ENCODE measurements at regions not wholly inside any gene's neighbourhood (a gene's known extent, or its start where the extent isn't known, plus 50 kb on each side); places are given as distances from the start of the nearest gene placed in this dataset.
A peak's percentile ranks its signal among the peaks of the same experiment; 100 is the strongest.

DNA sequence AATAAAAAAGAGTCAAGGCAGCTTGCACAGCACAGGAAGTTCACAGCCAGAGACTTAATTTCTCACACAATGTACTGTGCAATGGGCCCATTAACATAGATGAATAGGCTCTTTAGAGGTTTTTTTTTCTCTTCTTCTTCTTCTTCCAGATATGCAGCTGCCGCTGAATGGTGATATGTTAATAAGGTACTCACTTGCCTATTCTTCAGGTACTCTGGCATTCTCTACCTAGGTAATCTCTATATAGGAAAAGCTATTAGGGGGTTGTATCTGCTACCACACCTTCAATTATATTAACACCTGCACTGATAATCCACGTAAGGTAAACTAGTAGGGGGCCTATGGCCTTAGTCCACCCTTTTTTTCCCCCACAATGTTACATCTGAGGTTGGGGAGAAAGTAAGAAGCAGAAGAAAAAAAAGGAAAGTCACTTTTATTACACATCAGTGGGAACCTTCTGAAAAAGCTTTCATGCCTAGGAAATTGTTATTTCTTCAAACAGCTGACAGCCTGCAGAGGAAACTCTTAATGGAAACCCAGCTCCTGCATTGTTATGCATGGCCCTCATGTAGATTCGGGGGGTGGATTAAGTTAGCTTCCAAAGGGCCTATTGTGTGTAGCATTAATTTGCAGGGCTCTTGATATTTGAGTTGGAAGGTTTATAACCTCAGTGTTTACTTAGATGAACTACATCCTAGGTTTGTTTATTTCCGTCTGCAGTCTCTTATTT is 525.5 kb downstream of the ZIC1 start:
- no peaks in the 10 kb centered on the region for H3K9me3 ChIP-seq (ENCODE audit: control insufficient read depth in 2 of 2, low read length in 2 of 2)
- H3K36me3 ChIP-seq (ENCODE audit: control insufficient read depth in 2 of 2, insufficient read depth in 2 of 2, low read length in 2 of 2), result no peaks in the 10 kb centered on the region
- no peaks in the 10 kb centered on the region for H3K4me1 ChIP-seq (ENCODE audit: control insufficient read depth in 2 of 2, insufficient read depth in 2 of 2, low read length in 2 of 2)

DNA sequence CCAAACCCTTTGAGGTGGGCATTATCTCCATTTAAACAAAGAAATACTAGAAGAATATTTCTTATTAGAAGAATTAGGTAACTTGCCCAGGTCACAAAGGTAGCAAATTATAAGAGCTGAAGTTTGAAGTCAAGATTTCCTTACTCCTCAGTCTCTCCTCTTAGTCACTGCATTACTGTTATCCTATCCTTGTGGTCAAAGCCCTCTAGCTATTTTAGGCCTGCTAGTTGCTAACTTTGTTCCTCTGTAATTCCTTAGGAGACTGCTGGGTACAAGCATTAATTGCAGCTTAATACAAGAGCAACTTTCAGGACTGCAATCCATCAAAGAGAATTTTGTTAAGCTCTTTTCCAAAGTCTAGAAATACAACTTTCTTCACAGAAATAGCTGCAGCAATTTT is 528.2 kb downstream of the ZIC1 start:
- Histone ChIP-seq H3K27ac (ENCODE audit: low read depth in 2 of 2, low read length in 2 of 2) (no peak overlapping the region), H3K9ac (ENCODE audit: low read depth in 1 of 2, low read length in 2 of 2) (no peak overlapping the region), H3K9me3 (ENCODE audit: control insufficient read depth in 2 of 2, low read length in 2 of 2) (no peaks in the 10 kb centered on the region), H3K4me3 (ENCODE audit: low read length in 2 of 2) (no peak overlapping the region), H3K27me3 (ENCODE audit: control insufficient read depth in 2 of 2, insufficient read depth in 2 of 2, low read length in 2 of 2) (no peaks in the 10 kb centered on the region), H3K36me3 (ENCODE audit: control insufficient read depth in 2 of 2, insufficient read depth in 2 of 2, low read length in 2 of 2) (no peaks in the 10 kb centered on the region), H3K4me1 (ENCODE audit: control insufficient read depth in 2 of 2, insufficient read depth in 2 of 2, low read length in 2 of 2) (no peaks in the 10 kb centered on the region)

More for the DNA sequence above, 525.5 kb downstream of the ZIC1 start:
- no peak overlapping the region for H3K4me3 ChIP-seq (ENCODE audit: low read length in 2 of 2)
- no peak overlapping the region for H3K9ac ChIP-seq (ENCODE audit: low read depth in 1 of 2, low read length in 2 of 2)
- H3K27me3 ChIP-seq (ENCODE audit: control insufficient read depth in 2 of 2, insufficient read depth in 2 of 2, low read length in 2 of 2), result no peaks in the 10 kb centered on the region
- H3K27ac ChIP-seq (ENCODE audit: low read depth in 2 of 2, low read length in 2 of 2), result no peak overlapping the region

DNA sequence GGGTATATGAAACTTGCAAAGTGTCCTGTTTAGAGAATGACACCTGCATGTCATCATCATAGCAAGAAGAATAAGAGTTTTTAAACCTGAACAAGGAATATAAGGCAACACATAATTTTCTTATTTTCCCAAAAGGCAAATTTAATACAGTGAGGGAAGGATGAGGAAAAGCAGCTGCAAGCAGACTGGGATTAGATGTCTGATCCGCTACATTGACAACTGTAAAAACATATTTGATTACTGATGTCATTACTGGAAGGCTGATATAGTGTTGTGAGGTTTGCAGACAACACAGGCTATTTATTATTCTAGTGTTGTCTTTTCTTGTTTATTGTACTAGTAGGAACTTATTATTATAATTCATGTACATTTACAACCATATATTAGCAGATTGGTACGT is 528.7 kb downstream of the ZIC1 start:
- Histone ChIP-seq H3K4me1 (ENCODE audit: control insufficient read depth in 2 of 2, insufficient read depth in 2 of 2, low read length in 2 of 2) (no peaks in the 10 kb centered on the region), H3K9ac (ENCODE audit: low read depth in 1 of 2, low read length in 2 of 2) (no peak overlapping the region), H3K27ac (ENCODE audit: low read depth in 2 of 2, low read length in 2 of 2) (no peak overlapping the region), H3K36me3 (ENCODE audit: control insufficient read depth in 2 of 2, insufficient read depth in 2 of 2, low read length in 2 of 2) (no peaks in the 10 kb centered on the region), H3K9me3 (ENCODE audit: control insufficient read depth in 2 of 2, low read length in 2 of 2) (no peaks in the 10 kb centered on the region), H3K4me3 (ENCODE audit: low read length in 2 of 2) (no peak overlapping the region), H3K27me3 (ENCODE audit: control insufficient read depth in 2 of 2, insufficient read depth in 2 of 2, low read length in 2 of 2) (no peaks in the 10 kb centered on the region)

DNA sequence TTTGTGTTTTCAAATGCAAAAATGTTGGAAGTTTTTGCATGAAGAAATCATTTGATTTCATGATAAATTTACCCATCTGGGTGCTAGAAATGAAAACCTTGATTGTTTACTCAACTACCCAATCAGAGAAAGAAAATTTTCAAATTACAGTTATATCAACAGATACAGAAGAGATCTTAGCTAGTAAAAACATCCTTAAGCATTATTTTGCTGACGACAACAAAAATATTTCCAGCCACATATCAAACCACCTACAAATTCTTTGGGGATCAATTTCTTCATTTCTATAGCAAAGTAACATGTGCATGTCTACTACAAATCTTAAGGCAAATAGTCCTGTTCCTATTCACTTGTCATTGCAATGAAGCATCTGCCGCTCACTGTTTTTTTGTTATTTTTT is 530.3 kb downstream of the ZIC1 start:
- H3K9me3 ChIP-seq (ENCODE audit: control insufficient read depth in 2 of 2, low read length in 2 of 2), result no peaks in the 10 kb centered on the region
- H3K4me3 ChIP-seq (ENCODE audit: low read length in 2 of 2), result no peak overlapping the region
- H3K27ac ChIP-seq (ENCODE audit: low read depth in 2 of 2, low read length in 2 of 2), result no peak overlapping the region
- H3K9ac ChIP-seq (ENCODE audit: low read depth in 1 of 2, low read length in 2 of 2), result no peak overlapping the region
- H3K36me3 ChIP-seq (ENCODE audit: control insufficient read depth in 2 of 2, insufficient read depth in 2 of 2, low read length in 2 of 2), result no peaks in the 10 kb centered on the region
- no peaks in the 10 kb centered on the region for H3K27me3 ChIP-seq (ENCODE audit: control insufficient read depth in 2 of 2, insufficient read depth in 2 of 2, low read length in 2 of 2)
- no peaks in the 10 kb centered on the region for H3K4me1 ChIP-seq (ENCODE audit: control insufficient read depth in 2 of 2, insufficient read depth in 2 of 2, low read length in 2 of 2)

DNA sequence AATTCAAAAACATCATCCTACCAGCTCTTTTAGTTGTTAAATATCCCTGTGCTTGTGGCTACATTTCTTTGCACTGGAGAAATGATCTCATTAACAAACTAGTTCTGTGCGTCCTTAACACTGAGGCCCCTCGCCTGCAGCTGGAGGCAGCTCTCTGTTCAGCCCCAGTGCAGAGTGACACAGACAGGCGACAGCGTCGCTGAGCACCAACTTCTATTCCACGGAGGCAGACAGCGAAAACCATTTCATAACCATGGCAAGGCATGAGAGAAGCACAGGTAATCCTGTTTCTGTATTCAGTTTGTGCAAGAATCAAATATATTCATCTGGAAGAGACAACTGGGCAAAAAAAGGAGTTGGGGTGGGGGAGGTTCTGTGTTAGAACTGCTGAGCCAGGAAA is 530.7 kb downstream of the ZIC1 start:
- H3K27ac ChIP-seq (ENCODE audit: low read depth in 2 of 2, low read length in 2 of 2), result no peak overlapping the region
- no peaks in the 10 kb centered on the region for H3K4me1 ChIP-seq (ENCODE audit: control insufficient read depth in 2 of 2, insufficient read depth in 2 of 2, low read length in 2 of 2)
- no peaks in the 10 kb centered on the region for H3K36me3 ChIP-seq (ENCODE audit: control insufficient read depth in 2 of 2, insufficient read depth in 2 of 2, low read length in 2 of 2)
- H3K27me3 ChIP-seq (ENCODE audit: control insufficient read depth in 2 of 2, insufficient read depth in 2 of 2, low read length in 2 of 2), result no peaks in the 10 kb centered on the region
- H3K4me3 ChIP-seq (ENCODE audit: low read length in 2 of 2), result no peak overlapping the region
- H3K9ac ChIP-seq (ENCODE audit: low read depth in 1 of 2, low read length in 2 of 2), result no peak overlapping the region
- H3K9me3 ChIP-seq (ENCODE audit: control insufficient read depth in 2 of 2, low read length in 2 of 2), result no peaks in the 10 kb centered on the region

DNA sequence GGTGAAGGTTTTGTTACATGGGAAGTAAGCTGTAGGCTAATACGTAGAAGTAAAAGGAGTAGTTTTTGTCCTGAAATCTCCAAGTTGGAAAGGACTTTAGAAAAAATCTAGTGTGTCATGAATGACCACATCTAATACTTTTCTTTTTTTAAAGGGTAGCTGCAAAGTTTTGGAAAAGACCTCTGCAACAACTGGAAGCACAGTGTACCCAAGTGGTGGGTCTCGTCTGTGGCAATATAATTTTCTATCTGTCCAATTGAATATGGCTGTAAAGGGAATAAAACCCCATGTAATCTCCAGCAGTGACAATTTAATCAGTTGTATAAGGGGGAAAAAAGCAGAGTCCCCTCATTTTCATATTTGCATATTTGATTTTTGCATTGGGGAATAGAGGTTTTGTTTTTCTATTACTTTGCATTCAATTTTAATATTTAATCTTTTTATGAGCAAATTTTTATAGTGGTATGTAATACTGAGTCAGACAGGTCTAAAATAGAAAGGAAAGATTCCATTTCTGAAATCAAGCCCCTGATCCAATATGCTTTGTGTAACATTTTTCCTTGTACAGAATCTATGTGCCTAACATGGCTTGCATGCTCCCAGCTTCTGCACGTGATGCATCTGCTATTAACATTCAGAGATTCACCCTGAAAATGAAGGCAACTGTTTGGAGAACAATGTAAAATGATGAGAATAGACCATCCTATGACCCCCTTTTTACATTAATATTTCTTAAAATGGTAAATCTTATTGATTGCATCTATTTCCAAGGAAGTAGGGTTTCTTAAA is 531.4 kb downstream of the ZIC1 start:
- H3K9me3 ChIP-seq (ENCODE audit: control insufficient read depth in 2 of 2, low read length in 2 of 2), result no peaks in the 10 kb centered on the region
- H3K4me1 ChIP-seq (ENCODE audit: control insufficient read depth in 2 of 2, insufficient read depth in 2 of 2, low read length in 2 of 2), result no peaks in the 10 kb centered on the region
- no peak overlapping the region for H3K4me3 ChIP-seq (ENCODE audit: low read length in 2 of 2)
- no peaks in the 10 kb centered on the region for H3K36me3 ChIP-seq (ENCODE audit: control insufficient read depth in 2 of 2, insufficient read depth in 2 of 2, low read length in 2 of 2)
- H3K9ac ChIP-seq (ENCODE audit: low read depth in 1 of 2, low read length in 2 of 2), result no peak overlapping the region
- no peaks in the 10 kb centered on the region for H3K27me3 ChIP-seq (ENCODE audit: control insufficient read depth in 2 of 2, insufficient read depth in 2 of 2, low read length in 2 of 2)
- H3K27ac ChIP-seq (ENCODE audit: low read depth in 2 of 2, low read length in 2 of 2), result no peak overlapping the region

DNA sequence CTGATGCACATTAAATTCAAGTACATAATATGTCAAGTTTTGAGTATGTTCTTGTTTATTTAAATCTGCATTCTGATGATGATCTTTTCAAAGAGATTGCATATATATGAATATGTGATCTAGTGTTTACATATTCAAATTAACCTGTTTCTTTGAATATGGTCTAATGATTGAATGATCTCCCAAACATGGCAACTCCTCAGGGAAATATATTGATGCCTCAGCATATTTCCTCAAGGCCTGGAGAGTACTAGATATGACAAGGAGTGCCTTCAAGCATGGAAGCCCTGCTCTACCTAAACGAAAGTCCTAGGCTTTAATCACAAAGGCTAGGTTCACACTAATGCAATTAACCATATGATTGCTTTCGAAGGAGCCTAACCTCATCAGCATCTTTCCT is 532.8 kb downstream of the ZIC1 start:
- H3K27ac ChIP-seq (ENCODE audit: low read depth in 2 of 2, low read length in 2 of 2), result no peak overlapping the region
- H3K4me3 ChIP-seq (ENCODE audit: low read length in 2 of 2), result no peak overlapping the region
- no peaks in the 10 kb centered on the region for H3K36me3 ChIP-seq (ENCODE audit: control insufficient read depth in 2 of 2, insufficient read depth in 2 of 2, low read length in 2 of 2)
- H3K4me1 ChIP-seq (ENCODE audit: control insufficient read depth in 2 of 2, insufficient read depth in 2 of 2, low read length in 2 of 2), result no peaks in the 10 kb centered on the region
- no peaks in the 10 kb centered on the region for H3K9me3 ChIP-seq (ENCODE audit: control insufficient read depth in 2 of 2, low read length in 2 of 2)
- H3K27me3 ChIP-seq (ENCODE audit: control insufficient read depth in 2 of 2, insufficient read depth in 2 of 2, low read length in 2 of 2), result no peaks in the 10 kb centered on the region
- no peak overlapping the region for H3K9ac ChIP-seq (ENCODE audit: low read depth in 1 of 2, low read length in 2 of 2)

DNA sequence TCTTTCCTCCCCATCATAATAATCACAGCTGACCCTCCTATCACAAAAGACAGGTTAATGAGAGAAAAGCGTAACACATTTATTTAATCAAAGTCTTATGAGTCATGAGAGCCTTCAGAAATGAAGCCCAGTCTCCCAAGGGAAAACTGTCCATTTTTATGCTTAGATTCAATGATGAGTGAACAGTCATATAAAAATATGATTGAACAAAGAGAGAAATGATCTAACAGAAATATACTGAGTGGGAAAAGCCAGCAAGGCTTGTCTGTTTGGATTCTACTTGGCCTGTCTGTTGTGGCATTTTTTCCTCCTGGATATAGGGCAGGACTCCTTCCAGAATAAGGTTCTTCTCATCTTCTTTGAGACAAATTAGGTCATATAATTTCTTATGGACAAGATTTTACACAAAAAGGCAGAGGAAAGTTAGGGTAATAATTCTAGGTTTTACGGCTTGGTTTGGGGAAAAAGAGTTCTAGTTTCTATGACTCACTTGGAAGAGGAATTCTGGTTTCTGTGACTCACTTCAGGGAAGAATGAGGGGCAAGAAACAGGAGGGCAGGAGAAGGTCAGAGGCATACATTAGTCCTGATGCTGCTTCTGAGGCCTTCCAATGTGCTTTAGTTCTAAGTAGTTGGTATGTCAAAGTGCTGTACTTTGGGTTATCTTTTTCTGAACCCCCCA is 534.2 kb downstream of the ZIC1 start:
- no peaks in the 10 kb centered on the region for H3K9me3 ChIP-seq (ENCODE audit: control insufficient read depth in 2 of 2, low read length in 2 of 2)
- H3K27ac ChIP-seq (ENCODE audit: low read depth in 2 of 2, low read length in 2 of 2), result no peak overlapping the region
- H3K9ac ChIP-seq (ENCODE audit: low read depth in 1 of 2, low read length in 2 of 2), result no peak overlapping the region
- H3K4me3 ChIP-seq (ENCODE audit: low read length in 2 of 2), result no peak overlapping the region
- no peaks in the 10 kb centered on the region for H3K36me3 ChIP-seq (ENCODE audit: control insufficient read depth in 2 of 2, insufficient read depth in 2 of 2, low read length in 2 of 2)
- no peaks in the 10 kb centered on the region for H3K4me1 ChIP-seq (ENCODE audit: control insufficient read depth in 2 of 2, insufficient read depth in 2 of 2, low read length in 2 of 2)
- no peaks in the 10 kb centered on the region for H3K27me3 ChIP-seq (ENCODE audit: control insufficient read depth in 2 of 2, insufficient read depth in 2 of 2, low read length in 2 of 2)

DNA sequence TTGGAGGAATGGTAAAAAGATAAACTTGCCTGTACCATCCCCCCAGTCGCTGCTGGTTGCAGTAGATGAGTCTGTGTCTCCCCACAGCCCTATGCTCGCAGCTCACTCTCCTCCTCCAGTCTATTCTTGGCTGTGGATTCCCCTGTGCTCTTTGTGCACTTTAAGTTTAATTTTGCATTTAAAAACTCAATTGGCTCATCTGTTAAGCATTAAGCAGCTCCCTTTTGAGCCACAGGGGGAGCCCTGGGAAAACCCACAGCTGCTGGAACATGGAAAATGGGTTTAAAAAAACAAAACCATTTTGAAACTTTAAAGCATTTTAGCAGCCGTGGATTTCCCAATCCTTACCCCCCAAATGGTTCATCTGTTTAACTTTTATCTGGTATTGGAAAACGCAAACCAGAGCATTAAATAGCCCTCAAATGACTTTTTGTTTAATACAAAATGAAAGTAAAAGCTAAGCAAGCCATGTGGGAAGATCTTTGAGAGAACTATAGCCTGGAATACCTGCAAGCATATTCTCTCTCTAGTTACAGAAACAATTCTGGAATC is 536.9 kb downstream of the ZIC1 start:
- Histone ChIP-seq H3K36me3 (ENCODE audit: control insufficient read depth in 2 of 2, insufficient read depth in 2 of 2, low read length in 2 of 2) (no peaks in the 10 kb centered on the region), H3K27ac (ENCODE audit: low read depth in 2 of 2, low read length in 2 of 2) (no peak overlapping the region), H3K27me3 (ENCODE audit: control insufficient read depth in 2 of 2, insufficient read depth in 2 of 2, low read length in 2 of 2) (no peaks in the 10 kb centered on the region), H3K4me3 (ENCODE audit: low read length in 2 of 2) (peak overlapping the region; percentile 24 to 66), H3K4me1 (ENCODE audit: control insufficient read depth in 2 of 2, insufficient read depth in 2 of 2, low read length in 2 of 2) (no peaks in the 10 kb centered on the region), H3K9ac (ENCODE audit: low read depth in 1 of 2, low read length in 2 of 2) (no peak overlapping the region), H3K9me3 (ENCODE audit: control insufficient read depth in 2 of 2, low read length in 2 of 2) (no peaks in the 10 kb centered on the region)

DNA sequence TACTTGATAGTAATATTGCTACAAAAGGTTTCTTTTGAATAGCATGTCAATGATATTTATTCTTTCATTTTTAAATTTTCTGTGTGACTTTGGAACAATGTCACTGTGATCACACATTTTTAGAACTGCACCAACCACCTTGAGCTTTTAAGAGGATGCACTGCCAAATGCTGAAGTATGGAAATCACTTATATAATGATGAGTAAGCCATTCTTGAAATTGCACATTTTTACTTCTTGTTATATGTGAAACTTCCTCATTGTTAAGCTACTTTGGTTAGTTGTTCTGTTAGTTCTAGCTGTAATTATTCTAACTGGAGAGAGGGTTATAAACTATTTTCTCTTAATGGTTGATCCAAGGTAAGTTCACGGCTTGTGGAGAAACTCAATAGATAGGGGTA is 547.5 kb downstream of the ZIC1 start:
- Histone ChIP-seq H3K27ac (ENCODE audit: low read depth in 2 of 2, low read length in 2 of 2) (no peak overlapping the region), H3K4me1 (ENCODE audit: control insufficient read depth in 2 of 2, insufficient read depth in 2 of 2, low read length in 2 of 2) (no peaks in the 10 kb centered on the region), H3K9ac (ENCODE audit: low read depth in 1 of 2, low read length in 2 of 2) (no peak overlapping the region), H3K9me3 (ENCODE audit: control insufficient read depth in 2 of 2, low read length in 2 of 2) (no peaks in the 10 kb centered on the region), H3K36me3 (ENCODE audit: control insufficient read depth in 2 of 2, insufficient read depth in 2 of 2, low read length in 2 of 2) (no peaks in the 10 kb centered on the region), H3K27me3 (ENCODE audit: control insufficient read depth in 2 of 2, insufficient read depth in 2 of 2, low read length in 2 of 2) (no peaks in the 10 kb centered on the region), H3K4me3 (ENCODE audit: low read length in 2 of 2) (no peak overlapping the region)

Measured in mucosa of rectum (tissue), 2 donors.